ENCODE measurements at regions not wholly inside any gene's neighbourhood (a gene's known extent, or its start where the extent isn't known, plus 50 kb on each side); places are given as distances from the start of the nearest gene placed in this dataset.
A peak's percentile ranks its signal among the peaks of the same experiment; 100 is the strongest.

DNA sequence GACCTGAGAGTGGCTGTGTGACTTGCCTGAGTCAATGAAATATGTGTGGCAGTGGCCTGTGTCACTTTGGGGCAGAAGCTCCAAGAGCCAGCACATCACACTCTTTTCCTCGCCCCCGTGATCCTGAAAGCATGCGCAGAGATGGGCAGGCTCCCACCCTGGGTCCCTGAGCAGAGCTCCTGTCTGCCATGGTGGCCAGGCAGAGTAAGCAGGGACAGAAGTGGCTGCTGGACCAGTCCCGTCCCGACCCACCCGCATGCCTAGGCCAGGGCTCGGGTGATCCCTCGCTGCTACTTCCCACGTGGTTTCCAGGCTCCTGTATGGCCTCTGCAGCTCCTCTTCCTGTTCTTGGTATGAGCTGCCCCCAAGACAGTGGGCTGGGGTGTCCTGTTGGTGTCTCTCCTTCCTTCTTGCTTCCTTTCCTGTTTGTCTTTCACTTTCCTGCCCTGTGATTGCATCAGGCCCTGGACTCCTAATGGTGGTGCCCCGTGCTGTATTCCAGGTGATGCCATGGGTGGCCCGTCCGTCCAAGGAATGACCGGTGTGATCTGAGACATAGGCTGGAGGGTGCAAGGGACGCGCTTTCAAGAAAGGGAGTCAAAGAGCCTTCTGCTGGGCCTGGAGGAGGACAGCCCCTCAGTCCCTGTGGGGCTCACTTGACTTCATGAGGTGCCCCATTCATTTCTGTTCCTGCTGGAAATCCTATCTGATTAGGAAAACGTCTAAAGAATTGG is 71.4 kb upstream of the SHH start:
- H3K4me3 Mint-ChIP-seq = no peak overlapping the region
- DNase-seq (ENCODE audit: low read depth, low spot score) = no peak
- TF ChIP-seq, protein P1, sequence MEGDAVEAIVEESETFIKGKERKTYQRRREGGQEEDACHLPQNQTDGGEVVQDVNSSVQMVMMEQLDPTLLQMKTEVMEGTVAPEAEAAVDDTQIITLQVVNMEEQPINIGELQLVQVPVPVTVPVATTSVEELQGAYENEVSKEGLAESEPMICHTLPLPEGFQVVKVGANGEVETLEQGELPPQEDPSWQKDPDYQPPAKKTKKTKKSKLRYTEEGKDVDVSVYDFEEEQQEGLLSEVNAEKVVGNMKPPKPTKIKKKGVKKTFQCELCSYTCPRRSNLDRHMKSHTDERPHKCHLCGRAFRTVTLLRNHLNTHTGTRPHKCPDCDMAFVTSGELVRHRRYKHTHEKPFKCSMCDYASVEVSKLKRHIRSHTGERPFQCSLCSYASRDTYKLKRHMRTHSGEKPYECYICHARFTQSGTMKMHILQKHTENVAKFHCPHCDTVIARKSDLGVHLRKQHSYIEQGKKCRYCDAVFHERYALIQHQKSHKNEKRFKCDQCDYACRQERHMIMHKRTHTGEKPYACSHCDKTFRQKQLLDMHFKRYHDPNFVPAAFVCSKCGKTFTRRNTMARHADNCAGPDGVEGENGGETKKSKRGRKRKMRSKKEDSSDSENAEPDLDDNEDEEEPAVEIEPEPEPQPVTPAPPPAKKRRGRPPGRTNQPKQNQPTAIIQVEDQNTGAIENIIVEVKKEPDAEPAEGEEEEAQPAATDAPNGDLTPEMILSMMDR (conservative IDR thresholded peaks at IDR 0.05) = no peak

DNA sequence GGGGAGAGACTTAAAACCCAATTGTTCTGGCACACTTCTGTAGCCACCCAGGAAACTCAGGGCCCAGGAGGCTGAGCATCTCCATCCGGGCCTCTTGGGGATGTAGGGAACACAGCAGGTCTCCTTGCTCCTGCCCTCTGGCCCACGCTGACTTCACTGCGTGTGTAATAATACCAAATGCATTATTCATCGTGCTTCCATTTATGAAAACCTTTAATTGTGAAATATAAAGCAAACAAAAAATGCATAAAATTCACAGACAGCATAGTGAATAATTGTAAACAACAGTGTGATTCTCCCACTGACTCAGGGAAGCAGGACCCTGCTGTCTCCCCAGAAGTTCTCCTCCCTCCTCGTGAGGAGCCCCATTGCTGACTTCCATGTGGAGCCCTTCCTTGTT is 70.3 kb upstream of the SHH start:
- Mint-ChIP-seq H3K4me1 (peaks cover 16% of the 10 kb centered on the region), H3K27me3 (ENCODE audit: low read depth) (no peaks in the 10 kb centered on the region), H3K36me3 (ENCODE audit: low read depth) (no peaks in the 10 kb centered on the region), H3K9me3 (no peaks in the 10 kb centered on the region), H3K27ac (ENCODE audit: unreplicated experiment) (no peak overlapping the region), H3K4me3 (no peak overlapping the region)
- DNase-seq (ENCODE audit: low read depth, low spot score) = no peak
- TF ChIP-seq, protein P1 (conservative IDR thresholded peaks at IDR 0.05) = no peak

More for the DNA sequence above, 71.4 kb upstream of the SHH start:
- no peaks in the 10 kb centered on the region for H3K36me3 Mint-ChIP-seq (ENCODE audit: low read depth)
- no peaks in the 10 kb centered on the region for H3K27me3 Mint-ChIP-seq (ENCODE audit: low read depth)
- peaks cover 16% of the 10 kb centered on the region for H3K4me1 Mint-ChIP-seq
- peak overlapping the region; percentile 17 for H3K27ac Mint-ChIP-seq (ENCODE audit: unreplicated experiment)
- H3K9me3 Mint-ChIP-seq = no peaks in the 10 kb centered on the region

DNA sequence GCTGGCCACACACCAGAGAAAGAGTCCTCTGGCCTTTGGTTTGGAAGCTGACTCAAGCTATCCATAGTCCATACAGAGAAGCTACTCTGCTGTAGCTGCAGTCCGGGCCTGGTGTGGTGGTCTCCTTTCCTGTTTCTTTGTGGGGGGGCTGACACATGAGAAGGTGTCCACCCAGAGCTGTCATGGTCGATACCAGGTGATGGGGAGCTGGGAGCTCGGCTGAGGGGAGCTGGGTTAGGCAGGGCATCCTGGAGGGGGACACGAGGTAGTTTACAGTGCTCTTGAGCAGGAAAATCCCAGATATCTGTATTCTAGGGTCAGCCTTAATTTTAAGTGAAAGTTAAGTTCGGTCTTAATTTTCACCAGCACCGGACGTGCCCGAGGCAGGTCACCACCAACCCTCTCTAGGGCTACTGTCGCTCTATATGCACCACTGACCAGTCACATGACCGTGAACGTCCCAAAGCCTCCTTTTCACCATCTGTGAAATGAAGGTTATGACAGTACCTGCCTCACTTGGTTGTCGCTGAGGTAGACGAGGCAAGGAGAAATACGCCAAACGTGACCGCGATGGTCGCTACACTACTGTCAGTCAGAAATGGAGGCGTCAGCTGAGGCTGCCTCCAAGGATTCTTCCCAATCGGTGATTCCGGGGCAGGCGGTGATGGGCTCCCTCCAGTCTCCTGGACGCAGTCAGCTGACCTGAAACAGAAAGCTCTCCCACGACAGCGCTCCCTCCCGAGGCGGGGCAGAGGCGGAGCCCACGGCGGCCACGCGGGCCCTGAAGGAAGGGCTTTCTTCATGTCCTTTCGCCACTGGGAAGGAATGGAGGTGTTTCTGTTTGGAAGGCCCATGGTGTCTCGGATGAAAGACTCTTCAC is 69.4 kb upstream of the SHH start:
- H3K27me3 Mint-ChIP-seq (ENCODE audit: low read depth) = no peaks in the 10 kb centered on the region
- no peak overlapping the region for H3K27ac Mint-ChIP-seq (ENCODE audit: unreplicated experiment)
- no peak for DNase-seq (ENCODE audit: low read depth, low spot score)
- H3K9me3 Mint-ChIP-seq = no peaks in the 10 kb centered on the region
- no peak overlapping the region for H3K4me3 Mint-ChIP-seq
- peaks cover 16% of the 10 kb centered on the region for H3K4me1 Mint-ChIP-seq
- TF ChIP-seq, protein P1 (conservative IDR thresholded peaks at IDR 0.05) = no peak
- no peaks in the 10 kb centered on the region for H3K36me3 Mint-ChIP-seq (ENCODE audit: low read depth)

DNA sequence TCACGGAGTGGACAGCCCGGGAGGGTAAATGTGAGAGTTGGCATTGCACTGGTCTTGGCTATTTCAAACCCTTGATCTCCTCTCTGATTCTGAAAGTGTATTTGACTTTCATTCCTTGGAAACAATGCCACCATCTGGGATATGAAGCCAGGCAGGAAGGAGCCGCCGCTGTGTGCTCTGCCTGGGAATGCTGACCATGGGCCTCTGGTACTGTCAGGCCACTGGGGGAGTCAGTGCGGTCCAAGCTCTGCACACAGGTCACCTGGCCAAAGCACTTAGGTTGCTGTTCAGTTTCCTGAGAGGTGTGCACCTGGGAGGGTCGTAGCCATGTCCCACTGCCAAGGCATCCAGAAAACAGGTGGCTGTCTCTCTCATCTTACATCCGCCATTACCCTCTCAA is 68.5 kb upstream of the SHH start:
- H3K4me1 Mint-ChIP-seq = peaks cover 11% of the 10 kb centered on the region
- DNase-seq (ENCODE audit: low read depth, low spot score) = no peak
- H3K36me3 Mint-ChIP-seq (ENCODE audit: low read depth) = no peaks in the 10 kb centered on the region
- H3K4me3 Mint-ChIP-seq = no peak overlapping the region
- no peaks in the 10 kb centered on the region for H3K27me3 Mint-ChIP-seq (ENCODE audit: low read depth)
- H3K9me3 Mint-ChIP-seq = no peaks in the 10 kb centered on the region
- TF ChIP-seq, protein P1 (conservative IDR thresholded peaks at IDR 0.05) = no peak
- no peak overlapping the region for H3K27ac Mint-ChIP-seq (ENCODE audit: unreplicated experiment)

DNA sequence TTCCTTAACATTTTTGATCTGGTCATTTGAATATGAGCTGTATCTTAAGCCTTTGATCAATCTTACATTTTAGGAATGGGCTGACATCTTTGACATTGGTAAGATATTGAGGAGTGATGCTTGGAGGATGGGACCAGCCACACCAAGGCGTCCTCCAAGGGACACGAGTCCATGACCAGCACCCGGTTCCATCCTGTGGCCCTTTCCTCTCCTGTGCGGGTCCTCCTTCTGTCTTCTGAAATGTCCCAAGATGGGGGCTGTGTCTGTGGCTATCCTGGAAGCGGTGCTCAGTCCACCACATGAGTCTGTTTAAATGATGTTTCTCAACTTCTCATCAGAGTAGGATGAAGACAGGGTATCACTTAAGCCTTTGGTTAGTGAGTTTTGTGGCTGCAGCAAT is 67.3 kb upstream of the SHH start:
- no peaks in the 10 kb centered on the region for H3K36me3 Mint-ChIP-seq (ENCODE audit: low read depth)
- H3K9me3 Mint-ChIP-seq = no peaks in the 10 kb centered on the region
- TF ChIP-seq, protein P1 (conservative IDR thresholded peaks at IDR 0.05) = no peak
- no peak overlapping the region for H3K4me3 Mint-ChIP-seq
- no peaks in the 10 kb centered on the region for H3K27me3 Mint-ChIP-seq (ENCODE audit: low read depth)
- H3K4me1 Mint-ChIP-seq = peaks cover 2% of the 10 kb centered on the region
- no peak for DNase-seq (ENCODE audit: low read depth, low spot score)
- H3K27ac Mint-ChIP-seq (ENCODE audit: unreplicated experiment) = no peak overlapping the region
